GM21367 (cell line): ENCODE measurements at regions not wholly inside any gene's neighbourhood (a gene's known extent, or its start where the extent isn't known, plus 50 kb on each side); places are given as distances from the start of the nearest gene placed in this dataset.

ENCODE experiments used
- ATAC-seq: cut with Tn5 transposase; IDR thresholded peaks from one replicate; pipeline ENCODE4 v1.9.1; 2021; ENCODE audit not compliant: unreplicated experiment

- no peak for ATAC-seq
These were observed 79.7 kb downstream of the VCPKMT start for GRCh38 chr14:50036637-50037036.

- ATAC-seq: no peak
These were observed 79.1 kb downstream of the VCPKMT start for GRCh38 chr14:50037240-50037639.

- no peak for ATAC-seq
These were observed 78.5 kb downstream of the VCPKMT start for GRCh38 chr14:50037852-50038251.

- ATAC-seq: peak; percentile 79
These were observed 77.8 kb downstream of the VCPKMT start for GRCh38 chr14:50038398-50039119.

GRCh38 chr14:50039120-50039517 lies 77.3 kb downstream of the VCPKMT start:
- no peak for ATAC-seq

GRCh38 chr14:50039734-50040400 lies 76.5 kb downstream of the VCPKMT start:
- ATAC-seq: no peak

GRCh38 chr14:50040401-50040775 lies 76.0 kb downstream of the VCPKMT start:
- ATAC-seq: no peak

GRCh38 chr14:50040895-50041465 lies 75.4 kb downstream of the VCPKMT start:
- no peak for ATAC-seq

- no peak for ATAC-seq
These were observed 74.4 kb downstream of the VCPKMT start for GRCh38 chr14:50041980-50042379.

GRCh38 chr14:50044042-50044651 lies 72.2 kb downstream of the VCPKMT start:
- no peak for ATAC-seq

- ATAC-seq: peak; percentile 56
These were observed 71.2 kb downstream of the VCPKMT start for GRCh38 chr14:50045039-50045711.

- no peak for ATAC-seq
These were observed 70.5 kb downstream of the VCPKMT start for GRCh38 chr14:50045837-50046236.

GRCh38 chr14:50047274-50047676 lies 69.1 kb downstream of the VCPKMT start:
- ATAC-seq: peak; percentile 74

- no peak for ATAC-seq
These were observed 67.3 kb downstream of the VCPKMT start for GRCh38 chr14:50049093-50049492.

GRCh38 chr14:50049703-50050570 lies 66.4 kb downstream of the VCPKMT start:
- ATAC-seq: no peak

GRCh38 chr14:50051106-50051505 lies 65.3 kb downstream of the VCPKMT start:
- no peak for ATAC-seq

- no peak for ATAC-seq
These were observed 64.7 kb downstream of the VCPKMT start for GRCh38 chr14:50051706-50052105.

GRCh38 chr14:50052517-50052916 lies 63.9 kb downstream of the VCPKMT start:
- no peak for ATAC-seq

- ATAC-seq: no peak
These were observed 62.4 kb downstream of the VCPKMT start for GRCh38 chr14:50053935-50054334.

- ATAC-seq: no peak
These were observed 60.7 kb downstream of the VCPKMT start for GRCh38 chr14:50055461-50056228.
